Ramos (cell line): ENCODE measurements at regions not wholly inside any gene's neighbourhood (a gene's known extent, or its start where the extent isn't known, plus 50 kb on each side); places are given as distances from the start of the nearest gene placed in this dataset.

ENCODE experiments used
- in situ Hi-C: fragments of 300-500 bp; cut with MboI; formaldehyde crosslinking; loops from one replicate; pipeline ENCODE4 v1.14.3; 2022; ENCODE audit warnings: low sequenced_read_pairs; ENCODE audit not compliant: unreplicated experiment

DNA sequence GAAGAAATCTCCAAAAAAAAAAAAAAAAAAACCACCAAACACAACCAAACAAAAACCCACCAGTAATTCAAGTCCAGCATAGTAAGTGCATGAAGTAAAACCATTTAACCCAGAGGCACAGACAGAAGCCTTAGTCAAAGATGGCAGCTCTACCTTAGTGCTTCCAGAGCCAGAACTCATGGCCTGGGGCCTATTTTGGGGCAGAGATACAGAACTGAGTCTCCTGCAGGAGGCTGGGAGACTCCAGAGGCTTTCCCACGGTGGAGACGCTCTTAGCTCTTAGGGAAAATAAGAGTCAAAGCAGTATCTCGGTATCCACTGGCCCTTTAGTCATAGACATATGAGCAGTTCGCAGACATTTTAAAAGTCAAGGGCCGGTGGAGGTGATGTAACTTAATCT, 129.5 kb downstream of the GPX5 start:
- in situ Hi-C loops, result loop anchor here (25.0 kb wide), 1 partner anchor 893 kb away; no protein-coding TSS in a partner anchor

DNA sequence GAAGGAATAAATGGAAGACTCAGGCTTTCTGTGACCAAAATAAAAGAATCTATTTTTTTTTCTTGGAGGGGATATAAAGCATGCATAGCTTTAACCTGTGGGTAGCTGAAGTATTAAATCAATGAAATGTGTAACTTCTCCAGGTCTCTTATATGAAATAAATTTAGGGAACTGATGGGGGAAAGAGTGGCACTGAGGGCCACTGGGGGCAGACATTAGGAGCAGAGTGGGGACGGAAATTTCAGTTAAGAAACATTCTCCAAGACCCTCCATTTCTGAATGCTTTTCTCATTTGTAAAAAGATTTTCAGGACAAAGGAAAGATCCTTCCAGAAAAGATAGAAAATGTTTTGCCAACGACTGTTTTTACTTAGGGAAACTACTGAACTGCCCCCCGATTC, 131.0 kb downstream of the GPX5 start:
- in situ Hi-C loops, result loop anchor here (25.0 kb wide), 1 partner anchor 894 kb away; no protein-coding TSS in a partner anchor

DNA sequence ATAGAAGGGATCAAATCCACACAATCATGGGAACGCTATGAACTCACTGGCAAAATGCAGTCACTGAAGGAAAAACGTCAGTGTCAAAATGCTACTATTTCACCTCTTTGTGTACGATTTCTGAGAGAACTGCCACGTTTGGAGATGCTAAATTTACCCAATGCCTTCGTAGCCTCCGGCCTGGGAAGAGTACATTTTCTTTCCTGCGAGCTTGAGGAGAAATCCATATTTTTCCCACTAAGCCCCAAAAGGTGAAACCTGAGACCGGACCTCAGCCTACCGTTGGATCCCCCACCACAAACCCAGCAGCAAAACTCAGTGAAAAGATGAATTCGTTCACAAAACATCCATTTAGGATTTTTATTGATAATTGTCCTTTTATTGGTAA, 131.7 kb downstream of the GPX5 start:
- in situ Hi-C loops, result loop anchor here (25.0 kb wide), 1 partner anchor 895 kb away; no protein-coding TSS in a partner anchor

DNA sequence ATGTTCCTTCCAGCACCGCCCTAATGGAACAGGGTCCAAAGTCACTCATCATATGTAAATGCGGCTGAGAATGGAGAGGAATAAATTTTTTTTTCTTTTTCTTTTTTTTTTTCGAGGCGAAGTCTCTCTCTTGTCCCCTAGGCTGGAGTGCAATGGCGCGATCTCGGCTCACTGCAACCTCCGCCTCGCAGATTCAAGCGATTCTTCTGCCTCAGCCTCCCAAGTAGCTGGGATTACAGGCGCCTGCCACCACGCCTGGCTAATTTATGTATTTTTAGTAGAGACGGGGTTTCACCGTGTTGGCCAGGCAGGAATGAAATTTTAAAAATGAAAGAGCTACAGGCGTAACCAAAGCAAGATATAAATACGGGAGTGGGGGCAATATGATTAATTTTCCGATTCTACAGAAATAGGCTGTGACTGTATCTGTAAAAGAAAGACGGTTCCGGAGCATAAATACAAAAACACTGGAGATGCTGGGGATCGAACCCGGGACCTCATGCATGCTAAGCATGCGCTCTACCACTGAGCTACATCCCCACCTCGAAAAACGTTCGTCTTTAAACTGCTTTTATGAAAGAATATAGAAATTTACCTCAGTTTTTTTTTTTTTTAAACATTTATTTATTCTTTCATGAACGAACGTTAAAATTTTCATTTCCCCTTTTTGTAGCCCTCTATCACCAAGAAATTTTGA, 132.2 kb downstream of the GPX5 start:
- in situ Hi-C loops, result loop anchor here (25.0 kb wide), 1 partner anchor 896 kb away; no protein-coding TSS in a partner anchor

DNA sequence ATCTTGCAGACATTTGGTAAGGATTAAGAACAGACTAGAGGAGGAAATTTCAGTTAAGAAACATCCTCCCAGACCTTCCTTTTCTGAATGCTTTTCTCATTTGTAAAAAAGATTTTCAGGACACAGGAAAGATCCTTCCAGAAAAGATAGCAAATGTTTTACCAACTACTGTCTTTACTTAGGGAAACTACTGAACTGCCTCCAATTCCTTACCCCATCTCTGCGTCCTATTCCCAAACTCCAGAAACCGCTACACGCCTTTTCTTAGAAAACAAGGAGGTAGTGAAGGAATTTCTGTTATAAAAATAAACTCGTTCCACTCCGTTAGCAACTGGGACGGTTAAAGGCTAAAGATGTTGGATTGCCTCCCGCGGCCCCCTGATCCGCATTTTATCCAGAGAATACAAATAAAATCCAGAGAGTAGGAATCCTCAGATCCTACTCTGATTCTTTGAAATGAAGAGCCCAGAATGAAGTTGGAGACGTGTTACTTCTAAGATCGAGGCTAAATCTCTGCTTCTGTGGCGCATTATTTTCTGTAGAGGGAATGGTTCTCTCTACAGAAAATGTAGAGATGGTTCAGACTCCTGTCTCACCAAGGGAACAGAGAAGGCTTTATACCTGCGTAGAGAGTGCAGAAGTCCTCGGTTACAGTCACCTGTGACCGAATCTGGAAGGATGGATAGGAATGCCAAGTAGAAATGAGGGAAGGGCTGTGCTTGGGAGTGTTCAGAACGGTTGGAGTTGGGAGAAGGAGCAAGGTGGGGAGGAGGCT, 133.0 kb downstream of the GPX5 start:
- in situ Hi-C loops, result loop anchor here (25.0 kb wide), 1 partner anchor 896 kb away; no protein-coding TSS in a partner anchor

DNA sequence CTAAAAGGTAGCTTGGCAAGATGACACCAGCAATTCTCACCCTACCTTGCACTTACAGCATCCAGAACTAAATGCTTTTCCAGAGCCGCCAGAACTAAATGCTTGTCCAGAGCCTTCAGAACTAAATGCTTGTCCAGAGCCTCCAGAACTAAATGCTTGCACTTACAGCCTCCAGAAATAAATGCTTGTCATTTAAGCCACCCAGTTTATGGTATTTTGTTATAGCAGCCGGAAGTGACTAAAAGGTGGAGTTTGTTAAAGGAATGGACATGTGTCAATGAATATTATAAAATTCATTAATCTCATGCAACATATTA, 133.5 kb downstream of the GPX5 start:
- in situ Hi-C loops, result loop anchor here (25.0 kb wide), 1 partner anchor 897 kb away; no protein-coding TSS in a partner anchor

DNA sequence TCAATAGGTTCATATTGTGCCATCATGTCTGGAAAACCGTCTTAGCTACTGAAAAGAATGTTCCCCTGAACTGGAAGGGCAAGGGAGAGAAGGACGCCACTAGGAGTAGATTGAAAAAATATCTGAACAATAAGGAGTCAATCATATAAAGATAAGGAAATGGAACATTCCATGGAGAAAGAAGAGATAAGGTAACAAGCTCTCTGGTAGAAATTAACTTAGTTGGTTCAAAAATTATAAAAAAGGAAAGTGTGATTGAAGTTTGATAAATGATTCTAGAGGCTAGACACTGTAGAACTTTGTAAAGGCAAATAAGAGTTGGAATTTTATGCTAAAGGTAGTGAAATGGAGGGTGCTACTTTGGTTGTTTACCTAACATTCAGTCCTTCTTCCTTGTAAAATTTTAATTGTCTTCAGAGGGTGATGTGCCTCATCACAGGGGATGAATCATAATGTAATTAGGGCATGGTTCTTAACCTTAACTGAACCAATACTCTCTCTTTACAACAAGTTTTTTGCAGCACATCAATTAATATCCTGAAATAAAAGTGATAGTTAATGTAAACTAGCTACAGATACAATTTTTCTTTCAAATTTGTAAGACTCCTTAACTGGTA, 135.5 kb downstream of the GPX5 start:
- in situ Hi-C loops, result loop anchor here (25.0 kb wide), 1 partner anchor 899 kb away; no protein-coding TSS in a partner anchor

DNA sequence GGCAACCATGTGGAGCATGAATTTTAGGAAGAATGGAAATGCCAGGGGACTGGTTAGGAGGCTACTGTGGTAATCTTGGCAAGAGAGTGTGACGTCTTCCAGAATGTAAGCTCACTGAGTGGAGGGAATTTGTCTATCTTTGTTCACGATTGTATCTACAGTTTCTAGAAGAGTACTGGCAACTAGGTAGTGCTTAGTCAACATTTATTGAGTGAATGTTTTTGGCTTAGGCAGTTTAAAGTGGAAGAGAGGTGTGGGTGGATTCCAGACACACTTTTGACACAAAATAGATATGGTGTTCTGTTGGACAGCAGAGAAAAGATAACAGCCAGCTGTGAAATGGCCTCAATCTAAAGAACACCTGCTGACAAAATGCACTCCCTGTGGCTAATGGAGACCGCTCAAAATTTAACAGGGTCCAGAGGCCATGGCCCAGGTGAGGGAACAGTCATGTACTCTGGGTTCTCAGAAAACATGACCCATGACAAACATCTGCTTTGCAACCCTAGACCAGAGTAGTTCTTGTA, 139.3 kb downstream of the GPX5 start:
- in situ Hi-C loops, result loop anchor here (25.0 kb wide), 1 partner anchor 903 kb away; no protein-coding TSS in a partner anchor

DNA sequence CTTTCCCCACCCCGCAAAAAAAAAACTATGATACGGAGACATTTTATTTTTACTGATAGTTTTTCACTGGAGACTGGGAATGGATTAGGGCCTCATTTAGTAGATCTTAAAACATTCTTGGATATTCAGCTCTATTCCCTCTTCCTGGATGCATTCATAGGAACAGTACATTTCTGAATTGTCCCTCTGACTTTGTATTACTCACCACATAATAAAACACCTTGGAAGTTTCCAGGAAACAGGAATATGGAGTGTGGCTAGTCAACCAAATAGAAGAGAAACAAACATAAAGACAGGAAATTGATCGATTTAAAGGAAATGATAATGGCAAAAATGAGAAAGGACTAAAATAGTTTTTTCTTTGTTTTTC, 147.7 kb downstream of the GPX5 start:
- in situ Hi-C loops, result loop anchor here (25.0 kb wide), 1 partner anchor 911 kb away; no protein-coding TSS in a partner anchor

DNA sequence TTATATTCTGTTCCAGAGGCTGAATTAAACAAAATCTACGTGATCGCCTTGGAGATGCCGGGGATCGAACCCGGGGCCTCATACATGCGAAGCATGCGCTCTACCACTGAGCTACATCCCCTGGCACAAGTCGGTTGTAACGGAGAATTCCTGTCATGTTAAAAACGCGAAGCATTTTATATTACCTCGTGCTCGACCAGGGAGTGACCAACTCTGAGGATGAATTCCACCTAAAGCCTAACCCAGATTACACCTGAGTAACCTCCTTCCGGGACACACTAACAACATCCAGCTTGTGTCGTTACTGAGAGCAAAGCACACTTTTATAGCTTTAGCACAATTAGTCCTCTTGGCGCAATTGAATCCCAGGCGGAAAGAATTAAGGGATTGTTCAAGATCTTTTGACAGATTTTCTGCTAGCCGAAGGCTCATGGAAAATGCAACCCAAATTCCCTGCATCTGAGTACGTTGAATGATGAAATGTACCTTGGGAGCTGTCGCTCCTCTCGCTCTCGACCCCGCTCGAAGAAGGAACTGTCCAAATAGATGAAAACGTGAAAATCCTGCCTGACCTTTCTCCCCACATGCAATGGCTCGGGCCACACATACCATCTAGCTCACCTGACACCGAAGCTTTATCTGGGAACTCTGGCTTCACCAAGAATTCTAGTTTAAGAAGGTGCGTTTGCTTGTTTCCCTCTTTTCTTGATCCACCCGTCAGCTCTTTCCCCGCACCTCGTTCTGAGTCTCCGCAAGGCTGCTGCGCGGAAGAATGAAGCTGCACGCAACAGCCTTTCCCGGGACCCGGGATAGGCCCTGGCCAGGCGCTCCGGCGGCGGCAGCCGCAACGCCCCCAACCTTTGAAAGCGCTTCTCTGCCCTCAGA, 148.3 kb downstream of the GPX5 start:
- in situ Hi-C loops, result loop anchor here (25.0 kb wide), 1 partner anchor 912 kb away; no protein-coding TSS in a partner anchor

DNA sequence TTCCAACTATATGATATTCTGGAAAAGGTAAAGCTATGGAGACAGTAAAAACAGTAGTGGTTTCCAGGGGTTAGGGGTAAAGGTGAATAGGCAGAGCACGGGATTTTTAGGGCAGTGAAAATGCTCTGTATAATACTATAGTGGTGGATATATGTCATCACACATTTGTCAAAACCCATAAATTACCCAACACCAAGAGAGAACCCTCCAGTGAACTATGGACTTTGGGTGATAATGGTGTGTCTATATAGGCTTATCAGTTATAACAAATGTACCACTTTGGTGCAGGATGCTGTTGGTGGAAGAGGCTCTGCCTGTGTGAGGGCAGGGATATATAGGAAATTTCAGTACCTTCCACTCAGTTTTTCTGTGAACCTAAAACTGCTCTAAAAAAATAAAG, 149.9 kb downstream of the GPX5 start:
- in situ Hi-C loops, result loop anchor here (25.0 kb wide), 1 partner anchor 912 kb away; the partner anchor contains the start of gene OR2H2

DNA sequence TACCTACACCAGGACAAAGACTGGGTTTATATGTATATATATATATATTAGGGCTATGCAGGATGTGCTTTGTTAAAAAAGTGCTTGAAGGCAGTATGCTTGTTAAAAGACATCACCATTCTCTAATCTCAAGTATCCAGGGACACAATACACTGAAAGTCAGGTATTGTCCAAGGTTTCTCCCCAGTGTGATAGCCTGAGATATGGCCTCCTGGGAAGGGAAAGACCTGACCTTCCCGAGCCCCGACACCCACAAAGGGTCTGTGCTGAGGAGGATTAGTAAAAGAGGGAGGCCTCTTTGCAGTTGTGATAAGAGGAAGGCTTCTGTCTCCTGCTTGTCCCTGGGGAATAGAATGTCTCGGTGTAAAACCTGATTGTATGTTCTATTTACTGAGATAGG, 156.9 kb downstream of the GPX5 start:
- in situ Hi-C loops, result loop anchor here (25.0 kb wide), 1 partner anchor 905 kb away; the partner anchor contains the start of gene OR2H2

DNA sequence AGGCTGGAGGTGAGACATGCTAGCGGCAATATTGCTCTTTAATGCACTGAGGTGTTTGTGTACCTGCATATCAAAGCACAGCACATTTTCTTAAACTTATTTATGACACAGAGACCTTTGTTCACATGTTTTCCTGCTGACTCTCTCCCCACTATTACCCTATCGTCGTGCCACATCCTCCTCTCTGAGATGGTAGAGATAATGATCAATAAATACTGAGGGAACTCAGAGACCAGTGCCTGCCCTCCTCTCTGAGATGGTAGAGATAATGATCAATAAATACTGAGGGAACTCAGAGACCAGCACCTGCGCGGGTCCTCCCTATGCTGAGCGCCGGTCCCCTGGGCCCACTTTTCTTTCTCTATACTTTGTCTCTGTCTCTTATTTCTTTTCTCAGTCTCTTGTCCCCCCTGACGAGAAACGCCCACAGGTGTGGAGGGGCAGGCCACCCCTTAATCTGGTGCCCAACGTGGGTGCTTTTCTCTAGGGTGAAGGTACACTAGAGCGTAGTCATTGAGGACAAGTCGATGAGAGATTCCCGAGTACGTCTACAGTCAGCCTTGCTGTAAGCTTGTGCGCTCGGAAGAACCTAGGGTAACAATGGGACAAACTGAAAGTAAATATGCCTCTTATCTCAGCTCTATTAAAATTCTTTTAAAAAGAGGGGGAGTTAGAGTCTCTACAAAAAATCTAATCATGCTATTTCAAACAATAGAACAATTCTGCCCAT, 157.4 kb downstream of the GPX5 start:
- in situ Hi-C loops, result loop anchor here (25.0 kb wide), 1 partner anchor 904 kb away; the partner anchor contains the start of gene OR2H2

DNA sequence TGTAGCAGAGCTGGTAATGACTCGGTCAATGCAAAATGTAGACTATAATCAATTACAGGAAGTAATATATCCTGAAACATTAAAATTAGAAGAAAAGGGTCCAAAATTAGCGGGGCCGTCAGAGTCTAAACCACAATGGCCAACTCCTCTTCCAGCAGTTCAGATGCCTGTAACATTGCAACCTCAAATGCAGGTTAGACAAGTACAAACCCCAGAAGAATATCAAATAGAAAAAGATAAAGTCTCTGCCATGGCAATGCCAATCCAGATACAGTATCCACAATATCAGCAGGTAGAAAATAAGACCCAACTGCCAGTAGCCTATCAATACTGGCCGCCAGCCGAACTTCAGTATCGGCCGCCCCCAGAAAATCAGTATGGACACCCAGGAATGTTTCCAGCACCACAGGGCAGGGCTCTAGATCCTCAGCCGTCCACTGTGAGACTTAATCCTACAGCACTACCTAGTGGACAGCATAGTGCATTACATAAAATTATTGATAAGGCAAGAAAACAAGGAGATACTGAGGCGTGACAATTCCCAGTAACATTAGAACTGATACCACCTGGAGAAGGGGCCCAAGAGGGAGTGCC, 158.4 kb downstream of the GPX5 start:
- in situ Hi-C loops, result loop anchor here (25.0 kb wide), 1 partner anchor 903 kb away; the partner anchor contains the start of gene OR2H2

DNA sequence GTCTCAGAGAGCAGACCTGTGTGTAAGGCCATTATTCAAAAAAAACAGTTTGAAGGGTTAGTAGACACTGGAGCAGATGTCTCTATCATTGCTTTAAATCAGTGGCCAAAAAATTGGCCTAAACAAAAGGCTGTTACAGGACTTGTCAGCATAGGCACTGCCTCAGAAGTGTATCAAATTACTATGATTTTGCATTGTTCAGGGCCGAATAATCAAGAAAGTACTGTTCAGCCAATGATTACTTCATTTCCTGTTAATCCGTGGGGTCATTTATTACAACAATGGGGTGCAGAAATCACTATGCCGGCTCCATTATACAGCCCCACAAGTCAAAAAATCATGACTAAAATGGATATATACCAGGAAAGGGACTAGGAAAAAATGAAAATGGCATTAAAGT, 160.3 kb downstream of the GPX5 start:
- in situ Hi-C loops, result loop anchor here (25.0 kb wide), 1 partner anchor 901 kb away; the partner anchor contains the start of gene OR2H2

DNA sequence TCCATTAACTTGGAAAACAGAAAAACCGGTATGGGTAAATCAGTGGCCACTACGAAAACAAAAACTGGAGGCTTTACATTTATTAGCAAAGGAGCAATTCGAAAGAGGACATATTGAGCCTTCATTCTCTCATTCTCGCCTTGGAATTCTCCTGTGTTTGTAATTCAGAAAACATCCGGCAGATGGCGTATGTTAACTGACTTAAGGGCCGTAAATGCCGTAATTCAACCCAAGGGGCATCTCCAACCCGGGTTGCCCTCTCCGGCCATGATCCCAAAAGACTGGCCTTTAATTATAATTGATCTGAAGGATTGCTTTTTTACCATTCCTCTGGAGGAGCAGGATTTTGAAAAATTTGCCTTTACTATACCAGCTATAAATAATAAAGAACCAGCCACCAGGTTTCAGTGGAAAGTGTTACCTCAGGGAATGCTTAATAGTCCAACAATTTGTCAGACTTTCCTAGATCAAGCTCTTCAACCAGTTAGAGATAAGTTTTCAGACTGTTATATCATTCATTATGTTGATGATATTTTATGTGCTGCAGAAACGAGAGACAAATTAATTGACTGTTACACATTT, 160.9 kb downstream of the GPX5 start:
- in situ Hi-C loops, result loop anchor here (25.0 kb wide), 1 partner anchor 901 kb away; the partner anchor contains the start of gene OR2H2

DNA sequence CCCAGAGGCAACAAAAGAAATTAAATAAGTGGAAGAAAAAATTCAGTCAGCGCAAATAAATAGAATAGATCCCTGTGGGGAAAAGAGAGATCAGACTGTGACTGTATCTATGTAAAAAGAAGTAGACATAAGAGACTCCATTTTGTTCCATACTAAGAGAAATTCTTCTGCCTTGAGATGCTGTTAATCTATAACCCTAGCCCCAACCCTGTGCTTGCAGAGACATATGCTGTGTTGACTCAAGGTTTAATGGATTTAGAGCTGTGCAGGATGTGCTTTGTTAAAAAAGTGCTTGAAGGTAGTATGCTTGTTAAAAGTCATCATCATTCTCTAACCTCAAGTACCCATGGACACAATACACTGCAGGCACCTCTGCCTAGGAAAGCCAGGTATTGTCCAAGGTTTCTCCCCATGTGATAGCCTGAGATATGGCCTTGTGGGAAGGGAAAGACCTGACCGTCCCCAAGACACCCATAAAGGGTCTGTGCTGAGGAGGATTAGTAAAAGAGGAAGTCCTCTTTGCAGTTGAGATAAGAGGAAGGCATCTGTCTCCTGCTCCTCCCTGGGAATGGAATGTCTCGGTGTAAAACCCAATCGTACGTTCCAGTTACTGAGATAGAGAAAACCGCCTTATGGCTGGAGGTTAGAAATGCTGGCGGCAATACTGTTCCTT, 161.8 kb downstream of the GPX5 start:
- in situ Hi-C loops, result loop anchor here (25.0 kb wide), 1 partner anchor 900 kb away; the partner anchor contains the start of gene OR2H2
